HUES48 (cell line): ENCODE measurements at regions not wholly inside any gene's neighbourhood (a gene's known extent, or its start where the extent isn't known, plus 50 kb on each side); places are given as distances from the start of the nearest gene placed in this dataset.

Source experiments
- H3K27ac ChIP-seq: one replicate; pipeline ENCODE4 v1.7.0; 2013; ENCODE audit warnings: low read depth, low read length, inconsistent platforms
- H3K27me3 ChIP-seq: 2 replicates; pipeline ENCODE4 v1.6.1; 2013; ENCODE audit warnings: mild to moderate bottlenecking, low read length; ENCODE audit not compliant: control insufficient read depth, insufficient read depth
- H3K36me3 ChIP-seq: 2 replicates; pipeline ENCODE4 v1.6.1; 2013; ENCODE audit warnings: low read length; ENCODE audit not compliant: control insufficient read depth, insufficient read depth
- H3K4me1 ChIP-seq: 2 replicates; pipeline ENCODE4 v1.6.1; 2013; ENCODE audit warnings: mild to moderate bottlenecking, low read length; ENCODE audit not compliant: control insufficient read depth, insufficient read depth
- H3K4me3 ChIP-seq: 2 replicates; pipeline ENCODE4 v1.5.1; 2013; ENCODE audit warnings: mild to moderate bottlenecking, low read depth, low read length
- H3K9ac ChIP-seq: 2 replicates; pipeline ENCODE4 v1.6.1; 2013; ENCODE audit warnings: mild to moderate bottlenecking, low read depth, low read length, moderate library complexity
- H3K9me3 ChIP-seq: 2 replicates; pipeline ENCODE4 v1.6.1; 2013; ENCODE audit warnings: low read length; ENCODE audit not compliant: control insufficient read depth, insufficient read depth

DNA sequence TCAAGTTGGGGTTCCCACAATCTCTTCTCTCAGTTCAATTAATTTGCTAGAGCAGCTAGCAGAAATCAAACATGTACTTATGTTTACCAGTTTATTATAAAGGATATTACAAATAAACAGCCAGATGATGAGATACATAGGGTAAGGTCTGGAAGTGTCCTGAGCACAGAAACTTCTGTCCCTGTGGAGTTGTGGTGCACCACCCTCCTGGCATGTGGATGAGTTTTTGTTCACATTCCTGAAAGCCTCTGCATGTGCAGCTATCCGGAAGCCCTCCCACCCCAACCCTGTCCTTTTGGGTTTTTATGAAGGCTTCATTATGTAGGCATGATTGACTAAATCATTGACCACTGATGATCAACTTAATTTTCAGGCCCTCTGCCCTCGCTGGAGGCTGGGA, 791.2 kb upstream of the ZNF608 start:
- H3K4me3 ChIP-seq, result no peak overlapping the region
- no peak overlapping the region for H3K27ac ChIP-seq
- H3K9me3 ChIP-seq, result no peaks in the 10 kb centered on the region
- no peak overlapping the region for H3K9ac ChIP-seq
- H3K27me3 ChIP-seq, result no peaks in the 10 kb centered on the region
- H3K4me1 ChIP-seq, result no peaks in the 10 kb centered on the region
- no peaks in the 10 kb centered on the region for H3K36me3 ChIP-seq

GRCh38 chr5:125538469-125538868, 792.0 kb upstream of the ZNF608 start:
- Histone ChIP-seq H3K9ac (no peak overlapping the region), H3K27ac (no peak overlapping the region), H3K27me3 (no peaks in the 10 kb centered on the region)

DNA sequence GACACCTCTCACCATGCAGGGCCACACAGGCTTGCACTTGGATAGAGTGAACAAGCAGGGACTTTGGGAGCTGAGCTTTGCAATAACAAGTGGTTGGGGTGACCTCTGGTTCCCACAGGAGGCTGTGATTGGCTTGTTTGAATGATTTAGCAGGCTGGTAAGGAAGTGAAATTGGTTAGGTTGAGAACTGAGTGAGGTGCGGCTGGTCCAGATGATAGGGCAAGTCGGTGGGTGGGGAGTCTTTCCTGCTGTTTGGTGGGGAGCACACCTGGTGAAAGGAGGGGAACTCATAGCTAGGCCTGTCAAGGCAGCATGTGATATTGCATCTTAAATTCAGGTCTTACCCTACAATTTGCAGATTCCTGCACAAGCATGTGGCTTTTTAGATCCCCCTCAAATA, 794.6 kb upstream of the ZNF608 start:
- Histone ChIP-seq H3K9me3 (no peaks in the 10 kb centered on the region), H3K4me3 (no peak overlapping the region), H3K4me1 (no peaks in the 10 kb centered on the region), H3K27me3 (no peaks in the 10 kb centered on the region), H3K27ac (no peak overlapping the region), H3K36me3 (no peaks in the 10 kb centered on the region), H3K9ac (no peak overlapping the region)

More at GRCh38 chr5:125538469-125538868, 792.0 kb upstream of the ZNF608 start:
- no peaks in the 10 kb centered on the region for H3K9me3 ChIP-seq
- H3K36me3 ChIP-seq, result no peaks in the 10 kb centered on the region
- H3K4me1 ChIP-seq, result no peaks in the 10 kb centered on the region
- no peak overlapping the region for H3K4me3 ChIP-seq

DNA sequence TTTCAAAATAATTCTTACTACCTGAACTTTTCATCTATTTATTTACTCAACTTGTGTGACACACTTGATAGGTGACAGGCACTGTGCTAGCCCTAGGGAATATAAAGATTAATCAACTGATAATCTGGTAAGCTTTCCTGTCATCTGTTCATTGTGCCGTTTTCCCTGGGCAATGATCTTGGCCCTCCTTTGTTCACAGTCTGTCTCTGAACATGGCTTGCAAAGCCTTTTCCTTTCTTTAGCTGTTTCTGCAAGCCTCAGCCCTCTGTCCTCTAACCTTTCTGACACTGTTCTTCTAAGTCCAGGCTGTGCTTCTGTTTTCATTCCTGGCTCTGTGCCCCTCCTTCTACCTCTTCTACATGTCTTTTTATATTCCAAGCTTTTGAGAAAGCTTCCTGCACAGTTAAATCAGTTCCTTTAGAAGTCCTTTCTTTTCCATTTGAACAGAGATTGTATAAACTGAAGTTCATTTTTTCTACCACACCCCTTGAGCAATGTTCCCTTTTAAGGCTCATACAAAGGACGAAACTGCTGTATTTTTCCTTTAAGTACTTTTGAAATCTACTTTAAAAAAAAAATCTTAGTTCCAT, 803.0 kb upstream of the ZNF608 start:
- H3K4me3 ChIP-seq, result no peak overlapping the region
- H3K36me3 ChIP-seq, result no peaks in the 10 kb centered on the region
- no peak overlapping the region for H3K27ac ChIP-seq
- no peak overlapping the region for H3K9ac ChIP-seq
- no peaks in the 10 kb centered on the region for H3K27me3 ChIP-seq
- H3K9me3 ChIP-seq, result no peaks in the 10 kb centered on the region
- H3K4me1 ChIP-seq, result peaks cover 14% of the 10 kb centered on the region; the same call in 1 of the 2 replicates

DNA sequence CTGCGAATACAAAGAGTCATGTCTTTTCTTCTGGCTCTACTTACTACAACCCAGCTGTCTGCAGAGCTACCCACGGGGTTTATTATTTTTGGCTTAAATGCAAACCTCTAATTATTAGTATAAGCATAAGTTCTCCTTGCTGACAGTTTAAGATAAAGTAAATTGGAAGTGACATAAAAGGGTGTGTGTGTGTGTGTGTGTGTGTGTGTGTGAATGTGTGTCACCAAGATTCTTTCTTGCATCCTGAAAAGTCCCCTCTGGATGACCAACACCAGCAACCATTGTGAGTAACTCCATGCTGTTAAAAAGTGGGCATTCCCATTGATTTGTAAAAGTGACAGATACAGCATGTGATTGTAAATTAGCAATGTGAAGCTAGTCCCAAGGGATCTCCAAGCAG, 803.8 kb upstream of the ZNF608 start:
- Histone ChIP-seq H3K9ac (no peak overlapping the region), H3K9me3 (no peaks in the 10 kb centered on the region), H3K27me3 (no peaks in the 10 kb centered on the region), H3K36me3 (no peaks in the 10 kb centered on the region), H3K4me3 (no peak overlapping the region), H3K4me1 (peaks cover 14% of the 10 kb centered on the region; the same call in 1 of the 2 replicates), H3K27ac (no peak overlapping the region)

DNA sequence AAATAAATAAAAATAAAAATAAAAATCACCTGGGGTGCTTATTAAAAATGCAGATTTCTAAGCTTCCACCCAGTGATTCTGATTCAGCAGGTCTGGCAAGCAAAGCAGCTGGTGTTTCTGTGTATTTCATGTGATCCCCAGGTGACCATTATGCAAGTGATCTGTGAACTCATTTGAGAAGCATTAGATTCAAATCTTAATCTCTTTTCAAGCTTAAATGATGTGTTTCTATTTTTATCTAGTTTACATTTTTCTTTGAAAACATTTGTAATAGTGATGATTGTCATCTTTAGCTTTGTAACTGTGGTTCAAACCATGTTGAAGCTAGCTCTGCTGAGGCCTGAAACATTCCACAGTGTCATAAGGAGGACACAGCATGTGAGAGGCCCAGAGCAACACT, 804.8 kb upstream of the ZNF608 start:
- Histone ChIP-seq H3K9me3 (no peaks in the 10 kb centered on the region), H3K9ac (no peak overlapping the region), H3K36me3 (no peaks in the 10 kb centered on the region), H3K4me3 (no peak overlapping the region), H3K27me3 (no peaks in the 10 kb centered on the region), H3K27ac (no peak overlapping the region), H3K4me1 (peaks cover 14% of the 10 kb centered on the region; the same call in 1 of the 2 replicates)

DNA sequence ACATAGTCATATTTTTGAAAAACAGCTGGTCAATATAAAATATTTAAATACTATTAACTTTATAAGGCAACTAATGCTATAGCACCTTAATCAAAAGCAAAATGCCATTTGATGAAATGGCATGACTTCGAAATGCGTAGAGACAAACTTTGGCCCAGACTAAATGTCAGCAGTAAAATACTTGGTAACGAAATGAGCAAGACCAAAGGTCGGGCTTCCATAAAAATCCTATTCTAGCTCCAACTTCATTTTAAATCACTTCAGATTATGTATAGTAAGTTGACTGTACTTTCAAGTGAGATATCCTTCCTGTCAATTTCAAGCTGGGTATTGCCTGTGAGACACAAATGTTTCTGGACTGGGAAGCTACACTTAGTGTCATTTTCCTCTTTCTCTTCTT, 805.4 kb upstream of the ZNF608 start:
- Histone ChIP-seq H3K9me3 (no peaks in the 10 kb centered on the region), H3K9ac (no peak overlapping the region), H3K36me3 (no peaks in the 10 kb centered on the region), H3K27ac (no peak overlapping the region), H3K27me3 (no peaks in the 10 kb centered on the region), H3K4me1 (peaks cover 14% of the 10 kb centered on the region; the same call in 1 of the 2 replicates), H3K4me3 (no peak overlapping the region)

DNA sequence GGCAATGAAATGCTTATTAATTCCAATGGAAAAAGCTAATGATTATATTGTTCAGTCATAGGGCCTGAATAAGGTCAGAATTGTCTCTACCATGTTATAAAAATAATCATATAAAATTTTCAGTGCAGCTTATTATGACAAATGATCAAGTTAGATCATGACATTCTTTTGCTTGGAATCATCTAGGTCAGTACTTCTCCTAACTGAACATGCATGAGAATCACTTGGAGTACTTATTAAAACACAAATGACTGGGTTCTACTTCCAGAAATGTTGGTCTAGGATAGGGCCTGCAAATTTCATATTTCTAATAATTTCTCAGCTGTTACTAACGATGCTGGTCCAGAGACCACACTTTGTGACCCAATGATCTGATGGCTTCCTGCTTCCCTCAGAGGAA, 806.0 kb upstream of the ZNF608 start:
- H3K36me3 ChIP-seq, result no peaks in the 10 kb centered on the region
- no peak overlapping the region for H3K4me3 ChIP-seq
- no peak overlapping the region for H3K9ac ChIP-seq
- H3K27ac ChIP-seq, result no peak overlapping the region
- no peaks in the 10 kb centered on the region for H3K27me3 ChIP-seq
- peaks cover 14% of the 10 kb centered on the region; the same call in 1 of the 2 replicates for H3K4me1 ChIP-seq
- H3K9me3 ChIP-seq, result no peaks in the 10 kb centered on the region

DNA sequence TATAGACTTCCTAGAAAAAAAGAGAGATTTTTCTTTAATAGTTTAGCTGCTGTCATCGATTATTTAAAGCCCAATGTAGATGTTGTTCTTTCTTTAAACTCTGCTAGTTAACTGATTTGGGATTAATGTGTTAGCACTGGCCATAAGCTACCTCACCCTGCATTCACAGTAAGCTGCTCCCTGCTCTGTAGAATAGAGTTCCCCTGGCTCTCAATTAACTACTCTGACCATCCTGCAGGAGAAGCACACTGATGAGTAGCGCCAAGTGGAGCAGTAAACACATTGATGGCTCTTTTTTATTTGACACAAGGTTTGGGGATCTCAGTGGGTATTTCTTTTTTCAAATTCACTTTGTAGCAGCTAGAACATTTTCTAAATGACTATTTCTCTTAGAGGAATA, 807.9 kb upstream of the ZNF608 start:
- Histone ChIP-seq H3K4me1 (peaks cover 12% of the 10 kb centered on the region; the same call in 1 of the 2 replicates), H3K9me3 (no peaks in the 10 kb centered on the region), H3K4me3 (no peak overlapping the region), H3K9ac (no peak overlapping the region), H3K36me3 (no peaks in the 10 kb centered on the region), H3K27me3 (no peaks in the 10 kb centered on the region), H3K27ac (no peak overlapping the region)

DNA sequence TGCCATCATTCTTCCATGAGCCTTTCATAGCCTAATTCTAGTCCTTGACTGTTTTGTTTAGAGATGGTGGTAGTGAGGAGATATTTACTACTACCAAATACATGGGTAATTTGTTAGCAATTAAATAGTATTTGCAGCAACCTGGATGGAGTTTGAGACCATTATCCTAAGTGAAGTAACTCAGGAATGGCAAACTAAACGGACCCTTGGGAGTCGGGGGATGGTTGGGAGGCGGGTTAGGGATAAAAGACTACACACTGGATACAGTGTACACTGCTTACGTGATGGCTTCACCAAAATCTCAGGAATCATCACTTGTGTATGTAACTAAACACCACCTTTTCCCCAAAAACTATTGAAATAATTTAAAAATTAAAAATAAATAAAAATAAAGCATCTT, 809.2 kb upstream of the ZNF608 start:
- Histone ChIP-seq H3K4me3 (no peak overlapping the region), H3K36me3 (no peaks in the 10 kb centered on the region), H3K4me1 (peaks cover under 1% of the 10 kb centered on the region; the same call in 1 of the 2 replicates), H3K27ac (no peak overlapping the region), H3K9me3 (no peaks in the 10 kb centered on the region), H3K9ac (no peak overlapping the region), H3K27me3 (no peaks in the 10 kb centered on the region)

DNA sequence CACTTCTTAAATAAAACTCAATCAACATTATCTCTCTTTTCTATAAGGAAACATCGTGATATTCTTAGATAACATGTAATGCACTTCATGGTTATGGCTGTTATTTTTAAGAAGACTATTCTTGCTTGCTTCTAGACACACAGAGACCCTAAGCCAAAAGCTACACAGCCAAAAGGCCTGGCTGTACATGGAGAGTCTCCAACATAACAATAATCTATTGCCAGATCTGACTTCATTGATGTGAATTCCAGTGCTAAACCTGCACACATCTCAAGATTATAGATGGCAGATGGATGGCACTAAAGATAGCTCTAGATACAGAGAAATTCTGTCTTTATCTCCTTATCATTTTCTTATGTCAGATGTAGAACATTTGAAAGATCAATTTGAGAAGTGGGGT, 811.6 kb upstream of the ZNF608 start:
- H3K4me1 ChIP-seq, result no peaks in the 10 kb centered on the region
- H3K9ac ChIP-seq, result no peak overlapping the region
- no peak overlapping the region for H3K27ac ChIP-seq
- H3K9me3 ChIP-seq, result no peaks in the 10 kb centered on the region
- no peaks in the 10 kb centered on the region for H3K36me3 ChIP-seq
- no peaks in the 10 kb centered on the region for H3K27me3 ChIP-seq
- no peak overlapping the region for H3K4me3 ChIP-seq
